ENCODE measurements at regions not wholly inside any gene's neighbourhood (a gene's known extent, or its start where the extent isn't known, plus 50 kb on each side); places are given as distances from the start of the nearest gene placed in this dataset.

DNA sequence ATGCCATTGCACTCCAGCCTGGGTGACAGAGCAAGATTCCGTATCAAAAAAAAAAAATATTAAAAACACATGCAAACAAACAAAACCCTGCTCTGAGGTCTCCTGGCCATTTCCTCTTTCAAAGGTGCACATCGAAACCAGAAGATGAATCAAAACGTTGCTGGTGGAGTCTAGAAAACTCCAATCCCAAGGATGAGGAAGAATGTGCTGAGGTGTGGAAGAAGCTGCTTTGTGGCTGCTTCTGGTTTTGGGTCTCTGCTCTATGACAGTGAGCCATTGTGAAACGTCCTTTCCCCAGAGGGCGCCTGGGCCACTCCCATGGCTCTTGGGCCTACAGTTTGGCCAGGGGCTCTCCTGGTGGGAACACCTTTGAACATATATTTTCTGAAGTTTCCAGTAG is 112.6 kb downstream of the IRF8 start:
- intact Hi-C loops (cut with micrococcal nuclease) (no loop called here), dilution Hi-C loops (cut with MboI; ENCODE audit: extremely low pct_ligation_motif_present, low sequenced_read_pairs) (no loop called here)
- no peak overlapping the region for H3K27ac ChIP-seq (ENCODE audit: insufficient read depth, low read depth, low read length)
- no peaks in the 10 kb centered on the region for H3K79me2 ChIP-seq (ENCODE audit: control insufficient read depth, insufficient read depth, low read length)
- no peaks in the 10 kb centered on the region for H3K9me1 ChIP-seq (replicated peaks; ENCODE audit: control insufficient read depth, extremely low read depth, insufficient read depth, low read length)
- FAIRE-seq, result no peak
- H3K4me2 ChIP-seq (ENCODE audit: insufficient read depth, low read length), result no peak overlapping the region
- POLR2A ChIA-PET, result no interaction called here
- H2AFZ ChIP-seq (ENCODE audit: low read depth, low read length), result no peak overlapping the region
- no peaks in the 10 kb centered on the region for H3K36me3 ChIP-seq (ENCODE audit: control insufficient read depth in 2 of 2, extremely low read depth in 1 of 2, insufficient read depth in 2 of 2, low read length in 2 of 2)
- no TSS peak for BruUV-seq (replicated peaks)
- no peak for DNase-seq (ENCODE audit: low read depth, low spot score)
- peaks cover 0 to 10% of the 10 kb centered on the region in 2 experiments for H3K27me3 ChIP-seq (ENCODE audit: control insufficient read depth in 2 of 2, insufficient read depth in 2 of 2, low read length in 2 of 2)
- CTCF ChIA-PET, result interaction anchor here (1.0 to 13.6 kb wide), 2 partner anchors 191 to 195 kb away, joined by 3 to 333 read pairs; no protein-coding TSS in a partner anchor
- no peak overlapping the region for H3K4me3 ChIP-seq (replicated peaks in 1 of 3; ENCODE audit: insufficient read depth in 1 of 3, low read depth in 1 of 3, low read length in 3 of 3)
- TF ChIP-seq, protein P1, sequence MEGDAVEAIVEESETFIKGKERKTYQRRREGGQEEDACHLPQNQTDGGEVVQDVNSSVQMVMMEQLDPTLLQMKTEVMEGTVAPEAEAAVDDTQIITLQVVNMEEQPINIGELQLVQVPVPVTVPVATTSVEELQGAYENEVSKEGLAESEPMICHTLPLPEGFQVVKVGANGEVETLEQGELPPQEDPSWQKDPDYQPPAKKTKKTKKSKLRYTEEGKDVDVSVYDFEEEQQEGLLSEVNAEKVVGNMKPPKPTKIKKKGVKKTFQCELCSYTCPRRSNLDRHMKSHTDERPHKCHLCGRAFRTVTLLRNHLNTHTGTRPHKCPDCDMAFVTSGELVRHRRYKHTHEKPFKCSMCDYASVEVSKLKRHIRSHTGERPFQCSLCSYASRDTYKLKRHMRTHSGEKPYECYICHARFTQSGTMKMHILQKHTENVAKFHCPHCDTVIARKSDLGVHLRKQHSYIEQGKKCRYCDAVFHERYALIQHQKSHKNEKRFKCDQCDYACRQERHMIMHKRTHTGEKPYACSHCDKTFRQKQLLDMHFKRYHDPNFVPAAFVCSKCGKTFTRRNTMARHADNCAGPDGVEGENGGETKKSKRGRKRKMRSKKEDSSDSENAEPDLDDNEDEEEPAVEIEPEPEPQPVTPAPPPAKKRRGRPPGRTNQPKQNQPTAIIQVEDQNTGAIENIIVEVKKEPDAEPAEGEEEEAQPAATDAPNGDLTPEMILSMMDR (IDR thresholded peaks at IDR 0.05; ENCODE audit: extremely low read depth in 1 of 2, insufficient read depth in 1 of 2, low read depth in 1 of 2, low read length in 2 of 2), result no peak
- TF ChIP-seq, protein P2, sequence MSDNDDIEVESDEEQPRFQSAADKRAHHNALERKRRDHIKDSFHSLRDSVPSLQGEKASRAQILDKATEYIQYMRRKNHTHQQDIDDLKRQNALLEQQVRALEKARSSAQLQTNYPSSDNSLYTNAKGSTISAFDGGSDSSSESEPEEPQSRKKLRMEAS (IDR thresholded peaks at IDR 0.05; ENCODE audit: insufficient read depth, insufficient read length), result no peak
- TF ChIP-seq JUN (IDR thresholded peaks at IDR 0.05; ENCODE audit: borderline replicate concordance, insufficient read depth, insufficient read length, low read depth) (no peak), MYC (IDR thresholded peaks at IDR 0.05; ENCODE audit: low read depth, low read length) (no peak), POLR2AphosphoS5 (IDR thresholded peaks at IDR 0.05; ENCODE audit: insufficient read depth, low read depth, low read length) (no peak), FOS (IDR thresholded peaks at IDR 0.05; ENCODE audit: borderline replicate concordance, insufficient read depth, low read length) (no peak), EZH2 (IDR thresholded peaks at IDR 0.05; ENCODE audit: borderline replicate concordance, low read depth, low read length, severe bottlenecking) (no peak), GATA2 (IDR thresholded peaks at IDR 0.05; ENCODE audit: insufficient read depth, insufficient read length, low read depth, low read length) (no peak), POLR2A (IDR thresholded peaks at IDR 0.05; ENCODE audit: low read depth, low read length) (no peak)
- H3K9me3 ChIP-seq (replicated peaks; ENCODE audit: control insufficient read depth, insufficient read depth, low read length), result no peaks in the 10 kb centered on the region
- H4K20me1 ChIP-seq (replicated peaks; ENCODE audit: control insufficient read depth, extremely low read depth, insufficient read depth, low read length), result no peaks in the 10 kb centered on the region
- no peak overlapping the region for H3K9ac ChIP-seq (replicated peaks; ENCODE audit: extremely low read depth, insufficient read depth, low read length)
- H3K4me1 ChIP-seq (ENCODE audit: control insufficient read depth, extremely low read depth, insufficient read depth, low read length), result no peaks in the 10 kb centered on the region

All from endothelial cell of umbilical vein (primary cell).